H1 (cell line): ENCODE measurements at regions not wholly inside any gene's neighbourhood (a gene's known extent, or its start where the extent isn't known, plus 50 kb on each side); places are given as distances from the start of the nearest gene placed in this dataset.

Experiments
- ASH2L ChIP-seq: fragments of 200-600, 300-600 bp; sonication (generic); IDR thresholded peaks from one replicate; pipeline ENCODE4 v1.7.1; 2017; ENCODE audit warnings: low read length
- CEBPB ChIP-seq: IDR thresholded peaks from 2 replicates; pipeline ENCODE4 v1.6.1; 2012; ENCODE audit warnings: low read depth, low read length
- CHD1 ChIP-seq: IDR thresholded peaks from 2 replicates; pipeline ENCODE4 v1.6.1; 2012; ENCODE audit warnings: low read depth, low read length, improper control_type of control experiment
- JUND ChIP-seq: IDR thresholded peaks from 2 replicates; pipeline ENCODE4 v1.6.1; 2011; ENCODE audit warnings: mild to moderate bottlenecking, improper control_type of control experiment, low read length
- POLR2A ChIP-seq, 2 experiments: IDR thresholded peaks; 1 replicate in 1 of 2; 2 replicates in 1 of 2; pipeline ENCODE4 v1.6.1; 2011; ENCODE audit warnings: low read depth in 2 of 2, low read length in 2 of 2, mild to moderate bottlenecking in 2 of 2; ENCODE audit errors: control extremely low read depth in 1 of 2
- POLR2AphosphoS5 ChIP-seq: IDR thresholded peaks from 2 replicates; pipeline ENCODE4 v1.6.1; 2011; ENCODE audit warnings: low read depth, low read length
- SP1 ChIP-seq: IDR thresholded peaks from 2 replicates; pipeline ENCODE4 v1.6.1; 2011; ENCODE audit warnings: low read depth, low read length
- SRF ChIP-seq: IDR thresholded peaks from 2 replicates; pipeline ENCODE4 v1.6.1; 2011; ENCODE audit warnings: mild to moderate bottlenecking, low read depth, low read length, moderate library complexity
- TCF12 ChIP-seq: IDR thresholded peaks from 2 replicates; pipeline ENCODE4 v1.6.1; 2011; ENCODE audit warnings: low read depth, mild to moderate bottlenecking, low read length
- YY1 ChIP-seq: IDR thresholded peaks from 2 replicates; pipeline ENCODE4 v1.6.1; 2011; ENCODE audit warnings: low read depth, mild to moderate bottlenecking, low read length
- ZNF274 ChIP-seq: IDR thresholded peaks from 2 replicates; pipeline ENCODE4 v1.7.0; 2012; ENCODE audit warnings: low read length, borderline replicate concordance; ENCODE audit errors: extremely low read depth
- TF ChIP-seq, protein P1 (sequence below), 3 experiments: IDR thresholded peaks; 1 replicate in 2 of 3; 2 replicates in 1 of 3; pipeline versions ENCODE4 v1.5.1 to v1.6.1; 2011; ENCODE audit warnings: low read length in 3 of 3, mild to moderate bottlenecking in 3 of 3, inconsistent platforms in 2 of 3, low read depth in 1 of 3, moderate library complexity in 1 of 3; ENCODE audit not compliant: insufficient read depth in 1 of 3; ENCODE audit errors: control extremely low read depth in 1 of 3
- TF ChIP-seq, protein P2 (sequence below): IDR thresholded peaks from 2 replicates; pipeline ENCODE4 v1.6.1; 2012; ENCODE audit warnings: inconsistent platforms

DNA sequence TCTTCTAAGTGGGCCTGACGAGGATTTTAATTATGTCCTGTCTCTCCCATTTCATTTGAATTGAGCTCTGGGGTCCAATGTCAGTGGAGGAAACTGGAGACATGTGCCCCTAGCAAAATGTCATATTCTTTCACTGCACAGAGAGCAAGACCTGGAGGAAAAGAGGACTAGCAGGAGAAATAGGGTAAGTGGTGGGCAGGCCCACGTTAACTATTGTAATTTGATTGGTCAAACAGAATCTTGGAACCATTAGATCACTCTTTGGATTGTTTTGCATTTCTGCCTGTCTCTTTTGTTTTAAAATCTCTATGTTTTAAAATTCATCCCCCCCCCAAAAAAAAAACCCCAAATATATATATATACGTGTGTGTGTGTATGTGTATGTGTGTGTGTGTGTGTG is 113.9 kb upstream of the PELI2 start:
- no peak for TF ChIP-seq JUND
- TF ChIP-seq, protein P1, sequence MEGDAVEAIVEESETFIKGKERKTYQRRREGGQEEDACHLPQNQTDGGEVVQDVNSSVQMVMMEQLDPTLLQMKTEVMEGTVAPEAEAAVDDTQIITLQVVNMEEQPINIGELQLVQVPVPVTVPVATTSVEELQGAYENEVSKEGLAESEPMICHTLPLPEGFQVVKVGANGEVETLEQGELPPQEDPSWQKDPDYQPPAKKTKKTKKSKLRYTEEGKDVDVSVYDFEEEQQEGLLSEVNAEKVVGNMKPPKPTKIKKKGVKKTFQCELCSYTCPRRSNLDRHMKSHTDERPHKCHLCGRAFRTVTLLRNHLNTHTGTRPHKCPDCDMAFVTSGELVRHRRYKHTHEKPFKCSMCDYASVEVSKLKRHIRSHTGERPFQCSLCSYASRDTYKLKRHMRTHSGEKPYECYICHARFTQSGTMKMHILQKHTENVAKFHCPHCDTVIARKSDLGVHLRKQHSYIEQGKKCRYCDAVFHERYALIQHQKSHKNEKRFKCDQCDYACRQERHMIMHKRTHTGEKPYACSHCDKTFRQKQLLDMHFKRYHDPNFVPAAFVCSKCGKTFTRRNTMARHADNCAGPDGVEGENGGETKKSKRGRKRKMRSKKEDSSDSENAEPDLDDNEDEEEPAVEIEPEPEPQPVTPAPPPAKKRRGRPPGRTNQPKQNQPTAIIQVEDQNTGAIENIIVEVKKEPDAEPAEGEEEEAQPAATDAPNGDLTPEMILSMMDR (IDR thresholded peaks at IDR 0.05; ENCODE audit: control extremely low read depth in 1 of 3, insufficient read depth in 1 of 3, low read depth in 1 of 3, low read length in 3 of 3): no peak
- no peak for TF ChIP-seq CHD1
- no peak for TF ChIP-seq ZNF274
- TF ChIP-seq POLR2A (IDR thresholded peaks at IDR 0.05; ENCODE audit: control extremely low read depth in 1 of 2, low read depth in 2 of 2, low read length in 2 of 2): no peak
- no peak for TF ChIP-seq YY1
- TF ChIP-seq, protein P2, sequence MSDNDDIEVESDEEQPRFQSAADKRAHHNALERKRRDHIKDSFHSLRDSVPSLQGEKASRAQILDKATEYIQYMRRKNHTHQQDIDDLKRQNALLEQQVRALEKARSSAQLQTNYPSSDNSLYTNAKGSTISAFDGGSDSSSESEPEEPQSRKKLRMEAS: no peak
- no peak for TF ChIP-seq CEBPB
- no peak for TF ChIP-seq POLR2AphosphoS5
- TF ChIP-seq TCF12: no peak
- TF ChIP-seq SP1: no peak
- TF ChIP-seq SRF: no peak
- TF ChIP-seq ASH2L: no peak
